ENCODE measurements at regions not wholly inside any gene's neighbourhood (a gene's known extent, or its start where the extent isn't known, plus 50 kb on each side); places are given as distances from the start of the nearest gene placed in this dataset.

DNA sequence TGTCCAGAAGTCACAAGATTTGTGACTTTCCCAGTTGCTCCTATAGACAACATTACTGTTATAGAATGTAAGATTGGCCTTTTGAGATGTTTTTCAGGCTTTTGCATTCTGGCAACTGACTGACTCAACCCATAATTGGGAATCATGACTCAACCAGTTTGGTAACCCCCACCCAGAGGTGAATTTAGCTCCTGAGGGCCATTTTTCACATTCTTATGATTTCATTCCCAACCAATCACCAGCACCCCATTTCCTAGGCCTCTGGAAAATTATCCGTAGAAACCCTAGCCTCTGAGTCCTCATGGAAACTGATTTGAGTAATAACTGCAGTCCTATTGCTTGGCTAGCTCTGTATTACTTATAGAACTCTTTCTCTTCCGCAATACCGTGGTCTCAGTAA is 626.0 kb upstream of the SEL1L start:
- H3K4me3 Mint-ChIP-seq = no peak overlapping the region
- Histone ChIP-seq H3K27ac (ENCODE audit: low read depth) (no peak overlapping the region), H2AFZ (no peak overlapping the region), H3K79me2 (replicated peaks; ENCODE audit: insufficient read depth) (no peaks in the 10 kb centered on the region), H3K27me3 (ENCODE audit: insufficient read depth) (no peaks in the 10 kb centered on the region), H3K4me2 (no peak overlapping the region), H3K4me3 (no peak overlapping the region), H3K9me2 (ENCODE audit: insufficient read depth) (peaks cover 7% of the 10 kb centered on the region; the same call in 1 of the 2 replicates), H3K4me1 (ENCODE audit: insufficient read depth) (no peaks in the 10 kb centered on the region), H4K20me1 (replicated peaks; ENCODE audit: insufficient read depth) (no peaks in the 10 kb centered on the region), H3F3A (replicated peaks; ENCODE audit: low read depth) (no peaks in the 10 kb centered on the region), H3K36me3 (ENCODE audit: insufficient read depth) (no peaks in the 10 kb centered on the region)
- TF ChIP-seq CREB1 (CRISPR knock-in tag; IDR thresholded peaks at IDR 0.05; ENCODE audit: low read depth) (no peak), EZH2phosphoT487 (IDR thresholded peaks at IDR 0.05; ENCODE audit: unreplicated experiment) (no peak), STAT1 (IDR thresholded peaks at IDR 0.05; ENCODE audit: unreplicated experiment) (no peak), ZNF114 (CRISPR knock-in tag; IDR thresholded peaks at IDR 0.05) (no peak), EZH2 (IDR thresholded peaks at IDR 0.05; ENCODE audit: low read depth, unreplicated experiment) (no peak), NANOG (IDR thresholded peaks at IDR 0.05; ENCODE audit: borderline replicate concordance) (no peak), ZNF331 (CRISPR knock-in tag; IDR thresholded peaks at IDR 0.05; ENCODE audit: low read depth) (no peak), JUNB (IDR thresholded peaks at IDR 0.05; ENCODE audit: unreplicated experiment) (no peak)
- TF ChIP-seq, protein P1, sequence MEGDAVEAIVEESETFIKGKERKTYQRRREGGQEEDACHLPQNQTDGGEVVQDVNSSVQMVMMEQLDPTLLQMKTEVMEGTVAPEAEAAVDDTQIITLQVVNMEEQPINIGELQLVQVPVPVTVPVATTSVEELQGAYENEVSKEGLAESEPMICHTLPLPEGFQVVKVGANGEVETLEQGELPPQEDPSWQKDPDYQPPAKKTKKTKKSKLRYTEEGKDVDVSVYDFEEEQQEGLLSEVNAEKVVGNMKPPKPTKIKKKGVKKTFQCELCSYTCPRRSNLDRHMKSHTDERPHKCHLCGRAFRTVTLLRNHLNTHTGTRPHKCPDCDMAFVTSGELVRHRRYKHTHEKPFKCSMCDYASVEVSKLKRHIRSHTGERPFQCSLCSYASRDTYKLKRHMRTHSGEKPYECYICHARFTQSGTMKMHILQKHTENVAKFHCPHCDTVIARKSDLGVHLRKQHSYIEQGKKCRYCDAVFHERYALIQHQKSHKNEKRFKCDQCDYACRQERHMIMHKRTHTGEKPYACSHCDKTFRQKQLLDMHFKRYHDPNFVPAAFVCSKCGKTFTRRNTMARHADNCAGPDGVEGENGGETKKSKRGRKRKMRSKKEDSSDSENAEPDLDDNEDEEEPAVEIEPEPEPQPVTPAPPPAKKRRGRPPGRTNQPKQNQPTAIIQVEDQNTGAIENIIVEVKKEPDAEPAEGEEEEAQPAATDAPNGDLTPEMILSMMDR (conservative IDR thresholded peaks at IDR 0.05; ENCODE audit: low read depth in 2 of 2) = no peak
- TF ChIP-seq, protein P2, sequence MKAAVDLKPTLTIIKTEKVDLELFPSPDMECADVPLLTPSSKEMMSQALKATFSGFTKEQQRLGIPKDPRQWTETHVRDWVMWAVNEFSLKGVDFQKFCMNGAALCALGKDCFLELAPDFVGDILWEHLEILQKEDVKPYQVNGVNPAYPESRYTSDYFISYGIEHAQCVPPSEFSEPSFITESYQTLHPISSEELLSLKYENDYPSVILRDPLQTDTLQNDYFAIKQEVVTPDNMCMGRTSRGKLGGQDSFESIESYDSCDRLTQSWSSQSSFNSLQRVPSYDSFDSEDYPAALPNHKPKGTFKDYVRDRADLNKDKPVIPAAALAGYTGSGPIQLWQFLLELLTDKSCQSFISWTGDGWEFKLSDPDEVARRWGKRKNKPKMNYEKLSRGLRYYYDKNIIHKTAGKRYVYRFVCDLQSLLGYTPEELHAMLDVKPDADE (IDR thresholded peaks at IDR 0.05) = no peak
- TF ChIP-seq, protein P3, sequence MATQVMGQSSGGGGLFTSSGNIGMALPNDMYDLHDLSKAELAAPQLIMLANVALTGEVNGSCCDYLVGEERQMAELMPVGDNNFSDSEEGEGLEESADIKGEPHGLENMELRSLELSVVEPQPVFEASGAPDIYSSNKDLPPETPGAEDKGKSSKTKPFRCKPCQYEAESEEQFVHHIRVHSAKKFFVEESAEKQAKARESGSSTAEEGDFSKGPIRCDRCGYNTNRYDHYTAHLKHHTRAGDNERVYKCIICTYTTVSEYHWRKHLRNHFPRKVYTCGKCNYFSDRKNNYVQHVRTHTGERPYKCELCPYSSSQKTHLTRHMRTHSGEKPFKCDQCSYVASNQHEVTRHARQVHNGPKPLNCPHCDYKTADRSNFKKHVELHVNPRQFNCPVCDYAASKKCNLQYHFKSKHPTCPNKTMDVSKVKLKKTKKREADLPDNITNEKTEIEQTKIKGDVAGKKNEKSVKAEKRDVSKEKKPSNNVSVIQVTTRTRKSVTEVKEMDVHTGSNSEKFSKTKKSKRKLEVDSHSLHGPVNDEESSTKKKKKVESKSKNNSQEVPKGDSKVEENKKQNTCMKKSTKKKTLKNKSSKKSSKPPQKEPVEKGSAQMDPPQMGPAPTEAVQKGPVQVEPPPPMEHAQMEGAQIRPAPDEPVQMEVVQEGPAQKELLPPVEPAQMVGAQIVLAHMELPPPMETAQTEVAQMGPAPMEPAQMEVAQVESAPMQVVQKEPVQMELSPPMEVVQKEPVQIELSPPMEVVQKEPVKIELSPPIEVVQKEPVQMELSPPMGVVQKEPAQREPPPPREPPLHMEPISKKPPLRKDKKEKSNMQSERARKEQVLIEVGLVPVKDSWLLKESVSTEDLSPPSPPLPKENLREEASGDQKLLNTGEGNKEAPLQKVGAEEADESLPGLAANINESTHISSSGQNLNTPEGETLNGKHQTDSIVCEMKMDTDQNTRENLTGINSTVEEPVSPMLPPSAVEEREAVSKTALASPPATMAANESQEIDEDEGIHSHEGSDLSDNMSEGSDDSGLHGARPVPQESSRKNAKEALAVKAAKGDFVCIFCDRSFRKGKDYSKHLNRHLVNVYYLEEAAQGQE (IDR thresholded peaks at IDR 0.05; ENCODE audit: unreplicated experiment) = no peak
- TF ChIP-seq, protein P4, sequence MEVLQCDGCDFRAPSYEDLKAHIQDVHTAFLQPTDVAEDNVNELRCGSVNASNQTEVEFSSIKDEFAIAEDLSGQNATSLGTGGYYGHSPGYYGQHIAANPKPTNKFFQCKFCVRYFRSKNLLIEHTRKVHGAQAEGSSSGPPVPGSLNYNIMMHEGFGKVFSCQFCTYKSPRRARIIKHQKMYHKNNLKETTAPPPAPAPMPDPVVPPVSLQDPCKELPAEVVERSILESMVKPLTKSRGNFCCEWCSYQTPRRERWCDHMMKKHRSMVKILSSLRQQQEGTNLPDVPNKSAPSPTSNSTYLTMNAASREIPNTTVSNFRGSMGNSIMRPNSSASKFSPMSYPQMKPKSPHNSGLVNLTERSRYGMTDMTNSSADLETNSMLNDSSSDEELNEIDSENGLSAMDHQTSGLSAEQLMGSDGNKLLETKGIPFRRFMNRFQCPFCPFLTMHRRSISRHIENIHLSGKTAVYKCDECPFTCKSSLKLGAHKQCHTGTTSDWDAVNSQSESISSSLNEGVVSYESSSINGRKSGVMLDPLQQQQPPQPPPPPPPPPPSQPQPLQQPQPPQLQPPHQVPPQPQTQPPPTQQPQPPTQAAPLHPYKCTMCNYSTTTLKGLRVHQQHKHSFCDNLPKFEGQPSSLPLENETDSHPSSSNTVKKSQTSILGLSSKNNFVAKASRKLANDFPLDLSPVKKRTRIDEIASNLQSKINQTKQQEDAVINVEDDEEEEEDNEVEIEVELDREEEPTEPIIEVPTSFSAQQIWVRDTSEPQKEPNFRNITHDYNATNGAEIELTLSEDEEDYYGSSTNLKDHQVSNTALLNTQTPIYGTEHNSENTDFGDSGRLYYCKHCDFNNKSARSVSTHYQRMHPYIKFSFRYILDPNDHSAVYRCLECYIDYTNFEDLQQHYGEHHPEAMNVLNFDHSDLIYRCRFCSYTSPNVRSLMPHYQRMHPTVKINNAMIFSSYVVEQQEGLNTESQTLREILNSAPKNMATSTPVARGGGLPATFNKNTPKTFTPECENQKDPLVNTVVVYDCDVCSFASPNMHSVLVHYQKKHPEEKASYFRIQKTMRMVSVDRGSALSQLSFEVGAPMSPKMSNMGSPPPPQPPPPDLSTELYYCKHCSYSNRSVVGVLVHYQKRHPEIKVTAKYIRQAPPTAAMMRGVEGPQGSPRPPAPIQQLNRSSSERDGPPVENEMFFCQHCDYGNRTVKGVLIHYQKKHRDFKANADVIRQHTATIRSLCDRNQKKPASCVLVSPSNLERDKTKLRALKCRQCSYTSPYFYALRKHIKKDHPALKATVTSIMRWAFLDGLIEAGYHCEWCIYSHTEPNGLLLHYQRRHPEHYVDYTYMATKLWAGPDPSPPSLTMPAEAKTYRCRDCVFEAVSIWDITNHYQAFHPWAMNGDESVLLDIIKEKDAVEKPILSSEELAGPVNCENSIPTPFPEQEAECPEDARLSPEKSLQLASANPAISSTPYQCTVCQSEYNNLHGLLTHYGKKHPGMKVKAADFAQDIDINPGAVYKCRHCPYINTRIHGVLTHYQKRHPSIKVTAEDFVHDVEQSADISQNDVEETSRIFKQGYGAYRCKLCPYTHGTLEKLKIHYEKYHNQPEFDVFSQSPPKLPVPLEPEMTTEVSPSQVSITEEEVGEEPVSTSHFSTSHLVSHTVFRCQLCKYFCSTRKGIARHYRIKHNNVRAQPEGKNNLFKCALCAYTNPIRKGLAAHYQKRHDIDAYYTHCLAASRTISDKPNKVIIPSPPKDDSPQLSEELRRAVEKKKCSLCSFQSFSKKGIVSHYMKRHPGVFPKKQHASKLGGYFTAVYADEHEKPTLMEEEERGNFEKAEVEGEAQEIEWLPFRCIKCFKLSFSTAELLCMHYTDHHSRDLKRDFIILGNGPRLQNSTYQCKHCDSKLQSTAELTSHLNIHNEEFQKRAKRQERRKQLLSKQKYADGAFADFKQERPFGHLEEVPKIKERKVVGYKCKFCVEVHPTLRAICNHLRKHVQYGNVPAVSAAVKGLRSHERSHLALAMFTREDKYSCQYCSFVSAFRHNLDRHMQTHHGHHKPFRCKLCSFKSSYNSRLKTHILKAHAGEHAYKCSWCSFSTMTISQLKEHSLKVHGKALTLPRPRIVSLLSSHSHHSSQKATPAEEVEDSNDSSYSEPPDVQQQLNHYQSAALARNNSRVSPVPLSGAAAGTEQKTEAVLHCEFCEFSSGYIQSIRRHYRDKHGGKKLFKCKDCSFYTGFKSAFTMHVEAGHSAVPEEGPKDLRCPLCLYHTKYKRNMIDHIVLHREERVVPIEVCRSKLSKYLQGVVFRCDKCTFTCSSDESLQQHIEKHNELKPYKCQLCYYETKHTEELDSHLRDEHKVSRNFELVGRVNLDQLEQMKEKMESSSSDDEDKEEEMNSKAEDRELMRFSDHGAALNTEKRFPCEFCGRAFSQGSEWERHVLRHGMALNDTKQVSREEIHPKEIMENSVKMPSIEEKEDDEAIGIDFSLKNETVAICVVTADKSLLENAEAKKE (CRISPR knock-in tag; IDR thresholded peaks at IDR 0.05) = no peak
- H3K9me3 Mint-ChIP-seq = peaks cover 88% of the 10 kb centered on the region
- H3K27ac Mint-ChIP-seq = no peak overlapping the region
- H3K36me3 Mint-ChIP-seq (ENCODE audit: low read depth) = no peaks in the 10 kb centered on the region; the same call in 2 of the 3 replicates
- no peak for DNase-seq (ENCODE audit: low spot score)
- H3K4me1 Mint-ChIP-seq = no peaks in the 10 kb centered on the region
- no peaks in the 10 kb centered on the region for H3K27me3 Mint-ChIP-seq (ENCODE audit: insufficient read depth, low read depth, poor library complexity)
- ATAC-seq = no peak

All from GM23338 (cell line).